ENCODE measurements at regions not wholly inside any gene's neighbourhood (a gene's known extent, or its start where the extent isn't known, plus 50 kb on each side); places are given as distances from the start of the nearest gene placed in this dataset.

DNA sequence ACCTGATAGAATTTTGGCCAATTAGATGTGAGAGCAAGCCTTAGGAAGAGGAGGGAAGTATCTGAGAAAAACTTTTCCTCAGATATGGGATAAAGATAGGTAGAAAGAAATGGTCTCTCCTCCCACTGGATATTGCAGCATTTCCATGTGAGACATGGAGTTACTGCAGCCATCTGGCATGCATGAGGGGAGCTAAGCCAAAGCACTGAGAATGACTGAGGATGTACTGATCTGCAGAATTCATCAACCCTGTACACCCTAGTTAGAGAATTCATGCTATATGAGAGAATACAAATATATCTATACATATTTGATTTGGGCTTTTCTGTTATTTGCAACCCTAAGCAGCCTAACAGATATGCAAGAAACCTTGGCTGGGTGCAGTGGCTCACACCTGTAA lies 52.5 kb upstream of the RPL34 start:
- DNase-seq: no peak

DNA sequence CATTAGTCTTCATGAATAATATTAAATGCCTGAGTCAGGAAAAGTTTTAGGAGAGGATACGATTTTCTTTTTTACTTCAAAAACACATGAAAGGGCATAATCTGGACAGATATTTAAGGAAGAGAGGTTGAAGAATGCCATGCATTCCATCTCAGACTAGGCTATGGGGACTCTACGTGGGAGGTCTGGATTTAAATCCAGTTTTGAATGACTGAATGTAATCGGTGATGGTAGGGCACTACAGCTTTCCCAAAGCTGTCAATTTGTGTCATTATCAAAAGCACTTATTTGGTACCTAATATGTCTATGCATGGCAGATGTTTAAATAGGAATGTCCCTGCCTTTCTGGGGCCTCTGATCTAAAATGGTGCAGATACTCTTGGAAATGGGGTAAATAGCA lies 59.3 kb upstream of the RPL34 start:
- DNase-seq: no peak

DNA sequence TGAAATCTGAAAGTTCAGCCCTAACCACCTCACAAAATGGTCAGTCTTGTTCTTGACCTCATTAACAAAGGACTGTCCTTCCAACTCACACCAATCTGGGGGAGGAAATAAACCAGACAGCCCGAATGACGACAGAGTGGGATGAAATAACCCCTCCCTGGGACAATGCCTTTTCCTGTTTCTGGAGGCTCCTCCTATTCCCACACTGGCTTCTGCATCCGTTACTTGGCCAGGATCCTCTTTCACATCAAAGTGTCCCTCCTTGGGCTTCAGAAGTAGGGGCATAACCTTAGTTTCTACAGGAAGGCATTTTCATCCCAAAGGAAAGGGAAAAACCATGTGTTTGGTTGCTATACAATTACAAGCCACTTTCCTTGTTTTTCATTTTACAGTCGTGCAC lies 59.8 kb upstream of the RPL34 start:
- DNase-seq: no peak

DNA sequence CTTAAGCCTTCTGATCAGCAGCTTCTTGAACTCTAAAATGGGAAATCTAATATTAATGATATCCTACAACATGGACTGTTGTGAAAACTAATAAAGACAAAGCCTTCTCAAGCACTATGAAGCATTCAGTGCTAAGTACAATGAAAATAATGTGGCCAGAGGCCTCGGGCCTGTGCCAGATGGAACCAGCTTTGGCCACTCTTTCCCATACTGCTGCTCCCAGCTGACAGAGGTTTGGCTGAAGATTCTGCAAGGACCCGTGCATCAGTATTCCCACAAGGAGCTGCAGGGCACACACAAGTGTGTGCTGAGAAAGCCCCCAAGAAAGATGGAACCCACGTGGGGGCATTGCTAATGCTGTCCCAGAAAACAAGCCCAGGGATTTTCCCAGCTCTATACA lies 60.5 kb upstream of the RPL34 start:
- DNase-seq: no peak

DNA sequence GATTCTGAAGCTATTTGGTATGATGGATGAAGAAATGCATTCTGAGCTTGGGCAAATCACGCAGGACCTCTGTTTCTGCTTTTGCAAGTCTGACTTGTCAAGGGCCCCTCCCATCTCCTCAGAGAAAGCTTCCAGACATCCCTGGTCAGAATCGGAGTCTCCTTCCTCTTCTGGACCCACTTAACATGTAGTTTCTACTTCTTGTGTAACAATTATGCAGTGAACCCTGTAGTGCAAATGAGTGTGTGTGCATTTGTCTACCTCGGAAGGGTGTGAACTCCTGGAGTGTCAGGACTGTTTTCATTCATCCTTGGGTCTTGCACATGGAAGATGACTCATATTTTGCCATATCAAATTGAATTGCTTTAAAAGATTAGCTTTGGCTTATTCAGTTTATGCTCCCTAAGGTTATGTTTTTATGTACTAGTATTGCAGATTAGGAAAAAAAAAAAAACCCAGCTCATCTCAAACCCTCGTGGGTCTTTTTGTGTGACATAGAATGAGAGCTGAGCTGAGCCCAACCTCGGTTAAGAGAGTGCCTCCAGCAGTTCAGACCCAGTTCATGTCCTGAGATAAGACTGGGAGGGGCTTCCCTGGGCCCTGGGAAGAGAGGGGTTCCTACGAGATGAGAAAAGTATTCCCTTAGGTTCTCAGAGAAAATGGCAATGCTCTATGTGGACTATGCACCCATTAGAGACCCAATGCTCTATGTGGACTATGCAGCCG lies 61.1 kb upstream of the RPL34 start:
- DNase-seq: no peak

DNA sequence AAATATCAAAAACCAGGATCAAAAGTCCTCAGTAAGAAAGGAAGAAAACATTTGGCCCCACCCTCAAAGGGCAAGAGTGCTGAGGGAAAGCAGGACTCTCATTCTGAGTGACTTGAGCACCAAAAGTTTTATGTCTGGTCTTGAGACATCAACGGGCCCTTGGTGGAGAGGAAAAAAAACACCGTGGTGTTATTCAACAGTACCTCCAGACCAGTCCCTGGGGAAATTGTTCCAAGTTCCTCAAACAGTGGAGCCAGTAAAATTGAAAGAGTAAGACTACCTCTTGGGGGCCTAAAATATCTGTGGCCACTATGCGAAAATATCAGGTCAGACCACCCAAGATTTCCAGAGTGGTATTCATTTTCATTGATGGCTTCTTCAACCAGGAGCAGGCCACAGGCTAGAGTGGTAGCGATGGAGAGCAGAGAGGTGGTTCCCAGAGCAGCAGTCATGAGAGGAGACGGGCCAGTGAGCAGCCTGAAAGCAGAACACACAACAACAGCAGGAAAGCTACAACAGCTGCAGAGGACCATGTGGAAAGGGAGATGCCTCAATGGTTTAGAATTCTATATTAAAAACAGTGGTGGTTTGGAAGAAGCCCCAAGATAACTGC lies 63.7 kb upstream of the RPL34 start:
- no peak for DNase-seq

DNA sequence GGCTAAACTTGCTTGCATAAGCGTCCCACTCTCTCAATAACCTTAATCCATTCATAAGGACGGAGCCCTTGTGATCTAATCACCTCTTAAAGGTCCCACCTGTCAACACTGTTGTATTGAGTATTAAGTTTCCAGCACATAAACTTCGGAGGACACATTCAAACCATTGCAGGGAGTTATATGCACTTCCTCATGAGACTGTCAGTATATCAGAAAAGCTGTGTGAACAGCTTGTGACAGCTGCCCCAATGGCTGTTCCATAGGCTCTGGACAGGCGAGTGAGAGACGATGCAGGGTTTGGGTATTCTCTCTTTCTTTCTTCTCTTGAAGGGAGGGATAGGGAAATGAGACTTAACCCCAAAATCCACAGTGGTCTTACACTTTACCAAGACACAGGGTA lies 64.2 kb upstream of the RPL34 start:
- no peak for DNase-seq

DNA sequence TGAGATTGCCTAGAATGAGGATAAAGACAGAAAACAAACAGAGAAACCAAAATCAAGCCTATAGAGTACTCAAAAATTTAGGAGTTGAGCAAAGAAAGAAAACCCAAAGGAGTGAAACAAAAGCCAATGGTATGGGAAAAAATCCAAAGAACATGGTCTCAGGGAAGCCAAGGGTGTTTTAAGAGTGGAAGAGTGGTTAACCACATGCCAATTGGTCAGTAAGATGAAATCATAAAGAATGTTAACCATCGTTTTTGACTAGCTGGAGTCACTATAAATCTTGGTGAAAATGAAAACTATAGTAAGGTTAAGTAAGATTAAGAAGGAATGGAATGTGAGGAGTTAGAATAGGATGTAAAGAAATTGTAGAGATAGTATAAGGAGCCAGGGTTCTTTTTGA lies 64.7 kb upstream of the RPL34 start:
- DNase-seq: no peak

DNA sequence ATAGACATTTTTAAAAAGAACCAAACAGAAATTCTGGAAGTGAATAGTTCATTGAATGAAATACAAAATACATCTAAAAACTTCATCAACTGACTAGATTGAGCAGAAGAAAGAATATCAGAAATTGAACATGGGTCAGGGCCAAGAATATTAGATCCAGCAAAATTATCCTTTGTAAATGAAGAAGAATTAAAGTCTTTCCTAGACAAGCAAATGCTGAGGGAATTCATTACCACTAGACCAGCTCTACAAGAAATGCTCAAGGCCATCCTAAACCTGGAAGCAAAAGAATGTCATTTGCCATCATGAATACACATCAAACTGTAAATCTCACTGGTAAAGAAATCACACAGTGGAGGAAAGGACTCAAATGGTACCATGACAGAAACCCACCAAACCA lies 72.7 kb upstream of the RPL34 start:
- DNase-seq: no peak

DNA sequence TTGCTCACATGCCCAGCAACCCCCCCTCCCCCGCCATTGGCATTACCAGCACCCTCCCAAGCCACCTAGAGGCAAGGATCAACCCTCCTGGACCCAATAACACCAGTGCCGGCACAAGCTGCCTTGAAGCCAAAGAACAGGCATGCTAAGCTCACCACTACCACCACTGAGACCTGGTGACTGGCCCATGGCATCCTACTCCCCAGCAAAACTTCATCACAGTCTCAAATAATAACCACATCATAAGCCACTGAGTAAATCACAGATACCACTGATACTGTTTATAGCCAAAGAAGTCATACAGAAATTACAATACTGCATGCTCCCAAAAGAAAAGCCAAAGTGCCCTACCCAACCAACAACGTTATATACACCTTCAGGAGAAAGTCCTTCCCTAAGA lies 73.6 kb upstream of the RPL34 start:
- DNase-seq: no peak

DNA sequence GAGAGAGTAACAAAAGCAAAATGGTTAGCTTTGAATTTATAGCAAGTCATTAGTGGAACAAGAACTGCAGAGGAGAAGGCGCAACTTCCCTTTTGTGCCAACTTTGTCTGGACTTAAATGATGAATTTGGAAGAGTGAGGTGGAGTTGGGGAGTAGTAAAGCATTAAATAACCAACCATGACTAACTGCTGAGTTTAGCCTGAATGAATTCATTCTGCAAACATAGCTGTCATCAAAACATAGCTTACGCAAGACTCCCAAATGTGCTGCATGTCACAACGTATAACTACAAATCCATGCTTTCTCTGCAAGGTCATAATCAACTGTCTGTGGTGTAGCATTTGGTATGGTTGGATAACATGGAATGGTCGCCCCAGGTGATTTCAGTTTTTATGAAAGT lies 75.9 kb upstream of the RPL34 start:
- no peak for DNase-seq

DNA sequence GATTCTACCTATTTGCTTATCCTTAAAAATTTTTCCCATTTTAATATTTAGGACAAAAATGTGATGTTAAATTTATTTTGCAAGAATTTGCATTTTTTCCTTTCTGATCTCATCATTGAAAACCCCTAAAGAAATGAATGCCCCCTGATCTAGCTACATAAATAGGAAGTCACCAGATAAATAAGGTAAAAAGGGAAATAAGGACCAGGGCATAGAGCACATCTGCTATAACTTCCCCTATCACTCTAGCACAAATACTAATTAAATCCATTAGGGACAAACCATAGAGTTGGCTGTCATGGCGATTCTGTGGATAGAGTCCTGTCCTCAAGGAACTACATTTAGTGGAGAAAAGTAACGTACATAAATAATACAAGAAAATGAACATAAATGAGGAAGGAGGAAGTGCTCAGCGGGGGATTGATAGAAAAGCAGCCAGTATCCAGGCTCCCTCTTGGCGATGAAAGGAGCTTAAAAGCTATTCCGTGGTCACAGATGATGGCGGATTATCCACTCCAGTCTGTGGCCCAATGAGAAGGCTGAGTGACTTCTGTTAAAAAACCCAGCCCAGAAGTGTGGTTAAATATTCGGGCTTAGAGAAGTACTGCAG lies 76.9 kb upstream of the RPL34 start:
- no peak for DNase-seq

DNA sequence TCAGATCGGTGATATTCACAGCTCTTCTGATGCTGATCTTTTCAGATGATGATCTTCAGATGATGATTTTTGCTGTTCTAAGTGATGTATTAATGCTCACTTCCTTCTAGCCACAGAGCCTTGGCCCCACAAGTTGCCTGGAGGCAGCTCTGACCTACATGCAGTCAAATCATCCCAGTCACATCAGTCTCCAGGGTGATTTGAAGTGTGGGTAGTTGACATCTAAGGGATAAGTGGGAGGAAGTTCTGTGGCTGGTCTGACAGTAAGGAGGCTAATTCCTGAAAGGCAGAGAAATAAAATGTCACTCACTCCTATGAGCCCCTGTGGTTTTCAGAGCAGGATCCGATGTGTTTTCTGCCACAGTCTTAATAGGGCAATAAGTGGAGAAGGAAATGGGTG lies 79.8 kb upstream of the RPL34 start:
- DNase-seq: no peak

DNA sequence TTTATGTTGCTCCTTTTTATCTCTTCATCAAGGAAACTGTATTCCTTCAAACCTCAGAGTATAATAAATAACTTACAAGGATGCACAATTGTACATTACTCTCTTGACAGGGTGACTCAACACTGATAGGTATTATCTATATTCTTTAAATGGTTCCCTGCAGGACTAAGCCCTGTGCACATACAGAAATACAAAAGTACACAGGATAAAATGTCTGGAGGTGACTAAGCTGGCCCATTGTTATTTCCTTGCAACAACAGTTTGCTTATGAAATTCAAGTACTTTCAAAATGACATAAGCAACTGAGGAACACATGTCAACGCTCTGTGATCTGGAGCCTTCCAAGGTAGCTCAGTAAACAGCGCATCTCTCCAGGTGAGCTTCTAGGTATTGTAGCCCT lies 83.8 kb upstream of the RPL34 start:
- no peak for DNase-seq

DNA sequence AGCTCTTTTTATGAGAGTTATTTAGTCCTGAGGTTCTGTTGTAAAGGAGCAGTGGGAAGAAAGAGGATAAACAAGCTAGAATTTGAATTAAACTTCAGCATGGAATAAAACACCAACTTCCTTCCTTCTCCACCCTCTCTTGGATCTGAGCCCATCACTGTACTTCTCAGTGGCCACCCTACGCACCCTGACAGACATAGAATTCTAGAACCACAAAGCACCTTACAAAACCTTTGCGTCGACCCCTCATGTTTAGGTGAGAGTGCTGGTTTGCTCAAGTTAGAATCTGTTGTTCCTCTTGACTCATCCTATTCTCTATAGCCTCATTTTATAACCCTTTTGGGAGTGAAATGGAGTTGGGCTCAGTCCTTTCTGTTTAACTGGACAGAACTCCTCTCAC lies 84.6 kb upstream of the RPL34 start:
- no peak for DNase-seq

DNA sequence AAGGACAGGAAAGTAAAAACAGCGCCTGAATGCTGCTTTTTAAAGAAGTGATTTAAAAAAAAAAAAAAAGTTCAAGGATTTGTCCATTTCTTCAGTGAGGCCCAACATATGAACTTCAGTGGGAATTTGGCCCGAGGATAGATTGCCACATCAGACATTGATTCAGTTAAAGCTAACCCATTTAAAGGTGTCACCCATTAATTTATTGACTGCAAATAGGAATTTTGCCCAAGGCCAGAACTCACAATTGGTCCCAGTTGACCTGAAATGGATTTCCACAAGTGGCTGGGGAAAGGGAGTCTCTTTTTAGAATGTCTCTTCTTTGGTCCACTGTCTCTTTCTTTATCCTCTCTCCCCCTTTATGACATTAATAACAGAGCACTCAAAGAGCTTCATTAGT lies 86.5 kb upstream of the RPL34 start:
- no peak for DNase-seq

DNA sequence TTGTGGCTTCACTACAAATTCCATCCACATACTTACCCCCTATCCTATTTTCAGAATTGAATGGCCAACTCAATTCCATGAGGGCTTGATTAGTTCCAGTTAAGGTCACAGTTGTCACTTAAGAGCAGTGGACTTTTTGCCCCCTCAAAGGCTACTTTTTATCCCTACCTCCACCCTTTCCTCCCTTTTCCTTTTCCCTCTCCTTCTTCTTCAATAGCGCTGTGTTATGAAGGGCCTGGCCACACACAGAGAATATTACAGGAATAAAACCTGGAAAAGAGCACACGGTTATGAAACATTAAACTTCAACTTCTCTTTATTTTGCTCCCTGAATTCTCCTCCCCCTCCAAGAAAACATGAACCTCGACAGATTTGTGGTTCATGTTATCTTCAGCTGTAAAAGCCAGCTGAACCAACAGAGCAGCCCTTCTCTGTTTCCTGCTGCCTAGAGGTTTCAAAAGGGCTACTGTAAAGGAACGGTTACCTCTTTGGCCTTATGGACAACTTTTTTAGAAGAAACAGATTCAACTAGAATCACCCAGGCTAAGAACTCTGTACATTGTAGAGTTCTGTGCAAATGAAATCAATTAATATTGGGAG lies 87.0 kb upstream of the RPL34 start:
- DNase-seq: no peak

DNA sequence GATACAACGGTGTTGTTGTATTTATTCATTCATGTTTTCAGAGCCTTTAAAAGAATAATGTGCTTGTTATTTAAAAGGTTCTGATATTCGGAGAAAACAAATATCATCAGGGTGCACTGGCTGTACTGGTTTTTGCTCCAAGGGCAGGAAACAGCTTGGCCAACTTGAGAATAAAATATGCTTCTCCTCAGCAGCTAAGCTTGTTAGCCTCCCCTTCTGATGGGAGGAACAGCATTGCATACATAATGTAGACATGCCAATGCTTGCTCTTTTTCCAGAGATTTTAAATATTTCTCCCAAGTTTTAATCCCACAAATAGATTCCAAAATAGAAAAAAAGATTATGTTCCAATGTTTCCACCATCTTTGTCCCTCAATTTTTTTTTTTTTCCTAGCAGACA lies 87.6 kb upstream of the RPL34 start:
- no peak for DNase-seq

DNA sequence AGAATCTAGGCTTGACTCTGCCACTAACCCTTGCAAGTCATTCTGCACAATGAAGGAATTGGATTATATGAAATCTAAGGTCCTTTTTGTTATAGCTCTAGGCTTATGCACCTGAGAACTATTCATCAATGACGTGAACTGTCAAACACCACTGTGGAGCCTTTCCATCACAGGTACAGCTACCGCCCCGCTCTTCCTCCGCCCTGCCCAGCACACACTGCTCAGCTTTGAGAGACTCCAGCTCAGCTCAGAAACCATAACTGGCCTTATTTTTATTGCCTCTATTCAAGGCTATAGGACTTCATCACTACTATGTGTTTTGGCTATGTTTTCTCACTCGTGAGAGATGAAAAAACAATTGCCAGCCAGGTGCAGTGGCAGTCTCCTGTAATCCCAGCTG lies 88.2 kb upstream of the RPL34 start:
- no peak for DNase-seq

DNA sequence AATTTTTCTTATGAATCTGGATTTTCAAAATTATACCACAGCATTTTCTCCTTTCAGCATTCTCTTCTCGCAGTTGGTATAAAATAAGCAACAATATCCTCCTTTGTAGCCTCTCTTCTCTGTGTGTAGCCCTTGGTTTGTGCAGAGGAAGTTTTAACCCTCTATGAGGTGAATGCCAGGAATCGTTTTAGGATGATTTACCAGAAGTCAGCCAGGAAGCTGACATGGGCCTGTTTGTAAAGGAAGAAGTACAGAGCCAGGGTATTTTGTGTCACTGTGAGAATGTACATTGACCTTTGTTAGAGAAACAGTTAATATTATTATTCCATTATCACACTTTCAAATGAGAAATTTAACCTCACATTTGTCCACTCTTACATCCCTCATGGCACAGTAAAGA lies 88.9 kb upstream of the RPL34 start:
- no peak for DNase-seq

DNA sequence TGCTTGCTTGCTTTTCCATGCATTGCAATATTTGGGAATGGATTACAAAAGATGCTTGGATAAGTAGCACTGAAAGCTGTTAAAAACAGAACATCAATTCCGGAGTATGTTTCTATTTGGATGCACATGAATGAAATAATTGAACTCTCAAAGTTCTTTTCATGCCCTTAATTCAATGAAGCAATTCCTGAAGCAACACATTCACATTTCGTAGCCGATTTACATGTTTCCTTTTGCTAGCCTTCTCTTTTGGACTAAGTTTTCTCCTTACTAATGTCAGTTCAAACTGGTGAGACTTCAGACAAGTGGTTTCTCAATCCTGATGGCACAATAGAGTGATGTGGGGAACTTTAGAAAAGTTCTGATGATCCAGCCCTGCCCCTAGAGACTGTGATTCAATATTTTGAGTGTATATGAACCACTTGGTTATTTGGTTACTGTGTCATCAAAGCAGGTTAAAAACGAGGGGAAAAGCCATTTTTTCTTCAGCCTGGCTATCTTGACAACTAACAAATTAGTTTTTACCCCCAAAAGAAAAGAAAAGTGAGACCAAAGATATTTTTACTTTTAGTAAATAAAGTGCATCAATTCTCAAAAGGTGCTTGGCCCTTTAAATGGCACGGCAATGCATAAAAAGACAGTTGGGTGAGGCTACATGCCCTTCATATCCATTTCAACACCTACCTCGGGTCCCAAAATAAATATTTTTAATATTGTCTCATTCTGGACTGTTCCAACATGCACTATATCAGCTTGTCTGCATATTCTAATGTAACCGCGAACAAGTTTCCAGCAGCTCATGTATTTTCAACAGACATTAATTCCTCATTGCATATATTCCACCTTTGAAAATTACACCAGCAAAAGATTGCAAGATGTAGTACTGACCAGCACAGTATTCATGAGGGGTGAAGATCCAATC lies 90.1 kb upstream of the RPL34 start:
- DNase-seq: no peak

DNA sequence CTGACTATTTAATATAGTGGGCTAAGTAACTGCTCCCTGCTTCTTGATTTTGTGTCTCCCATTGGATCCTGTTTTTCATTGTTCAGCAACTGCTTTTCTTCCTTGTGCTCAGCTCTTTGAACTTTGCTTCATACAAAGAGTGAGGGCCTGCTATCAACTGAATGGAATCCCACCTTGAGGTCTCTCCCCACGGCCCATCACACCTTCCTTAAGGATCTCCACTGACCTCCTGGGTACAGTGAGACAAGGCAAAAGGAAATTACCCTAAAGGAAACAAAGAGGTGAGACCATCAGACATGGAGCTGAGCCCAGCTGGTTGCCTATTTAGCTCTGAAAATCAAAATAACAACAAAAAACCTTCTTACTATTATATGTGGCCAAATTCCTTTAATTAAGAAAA lies 91.3 kb upstream of the RPL34 start:
- no peak for DNase-seq

DNA sequence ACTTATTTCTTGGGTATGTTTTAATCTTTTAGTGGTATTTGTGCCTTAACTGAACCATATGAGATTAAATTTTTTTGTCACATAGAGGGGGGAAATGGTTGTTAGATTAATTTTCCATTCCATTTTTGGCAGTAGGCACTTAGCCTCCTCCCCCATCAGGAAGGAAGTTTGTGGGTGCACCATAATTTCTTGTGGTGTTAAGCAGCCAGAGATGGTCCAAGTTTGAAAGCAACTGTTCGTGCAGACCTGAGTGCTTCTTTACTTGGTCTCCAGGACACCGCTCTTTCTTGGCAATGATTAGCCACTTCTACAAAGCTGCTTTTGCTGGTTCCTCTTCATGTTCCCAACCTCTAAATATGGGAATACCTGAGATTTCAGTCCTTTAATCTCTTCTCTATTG lies 92.7 kb upstream of the RPL34 start:
- no peak for DNase-seq
